ENCODE measurements at regions not wholly inside any gene's neighbourhood (a gene's known extent, or its start where the extent isn't known, plus 50 kb on each side); places are given as distances from the start of the nearest gene placed in this dataset.

DNA sequence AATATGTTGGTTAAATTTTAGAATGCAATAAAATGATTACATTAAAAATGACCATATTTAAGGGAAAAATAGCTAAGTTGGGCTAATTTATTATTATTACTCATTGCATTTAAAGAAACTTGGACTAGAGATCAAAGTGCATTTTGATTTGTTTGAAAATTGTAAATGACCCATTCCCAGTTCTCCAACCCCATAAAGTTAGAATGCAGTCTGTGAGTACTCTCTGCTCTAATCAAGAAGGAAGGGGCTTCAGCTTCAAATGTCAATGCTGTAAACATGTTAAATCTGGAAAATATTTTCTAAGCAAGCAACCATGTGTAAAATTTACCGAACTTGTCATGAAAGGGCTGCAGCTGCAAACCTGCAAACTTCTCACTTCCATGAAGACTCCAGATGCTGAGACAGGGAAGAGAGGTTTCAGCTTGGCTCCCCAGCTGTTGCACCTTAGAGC, 232.7 kb downstream of the TTLL7 start:
- TF ChIP-seq, protein P1, sequence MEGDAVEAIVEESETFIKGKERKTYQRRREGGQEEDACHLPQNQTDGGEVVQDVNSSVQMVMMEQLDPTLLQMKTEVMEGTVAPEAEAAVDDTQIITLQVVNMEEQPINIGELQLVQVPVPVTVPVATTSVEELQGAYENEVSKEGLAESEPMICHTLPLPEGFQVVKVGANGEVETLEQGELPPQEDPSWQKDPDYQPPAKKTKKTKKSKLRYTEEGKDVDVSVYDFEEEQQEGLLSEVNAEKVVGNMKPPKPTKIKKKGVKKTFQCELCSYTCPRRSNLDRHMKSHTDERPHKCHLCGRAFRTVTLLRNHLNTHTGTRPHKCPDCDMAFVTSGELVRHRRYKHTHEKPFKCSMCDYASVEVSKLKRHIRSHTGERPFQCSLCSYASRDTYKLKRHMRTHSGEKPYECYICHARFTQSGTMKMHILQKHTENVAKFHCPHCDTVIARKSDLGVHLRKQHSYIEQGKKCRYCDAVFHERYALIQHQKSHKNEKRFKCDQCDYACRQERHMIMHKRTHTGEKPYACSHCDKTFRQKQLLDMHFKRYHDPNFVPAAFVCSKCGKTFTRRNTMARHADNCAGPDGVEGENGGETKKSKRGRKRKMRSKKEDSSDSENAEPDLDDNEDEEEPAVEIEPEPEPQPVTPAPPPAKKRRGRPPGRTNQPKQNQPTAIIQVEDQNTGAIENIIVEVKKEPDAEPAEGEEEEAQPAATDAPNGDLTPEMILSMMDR (IDR thresholded peaks at IDR 0.05) = no peak
- no peak for TF ChIP-seq POLR2AphosphoS5 (IDR thresholded peaks at IDR 0.05)
- TF ChIP-seq POLR2A (IDR thresholded peaks at IDR 0.05) = no peak
